A673 (cell line): ENCODE measurements at regions not wholly inside any gene's neighbourhood (a gene's known extent, or its start where the extent isn't known, plus 50 kb on each side); places are given as distances from the start of the nearest gene placed in this dataset.

Experiments used
- BruUV-seq: library from RNA; stranded (reverse); fragments of 400-500 nt; replicated peaks from 2 replicates; lab custom pipeline; 2021; lab: Mats Ljungman, UMichigan
- CTCF ChIA-PET: fragments of 300-600 bp; sonication (Branson Sonifier 250); formaldehyde crosslinking; loops from one replicate; lab custom pipeline; 2022; ENCODE audit warnings: antibody characterized with exemption; lab: Charles Lee
- POLR2A ChIA-PET: fragments of 300-600 bp; sonication (Branson Sonifier 250); formaldehyde crosslinking; loops from one replicate; lab custom pipeline; 2022; ENCODE audit warnings: antibody characterized with exemption; ENCODE audit not compliant: low non-redundant PET; lab: Charles Lee
- DNase-seq: peaks from one replicate; pipeline ENCODE4 v3.0.0-alpha.2; 2015; ENCODE audit warnings: low spot score
- H3K27ac ChIP-seq: fragments of 200-600 bp; sonication (generic); 2 replicates; pipeline ENCODE4 v1.5.1; 2016; ENCODE audit warnings: mixed run types, low read depth, mild to moderate bottlenecking, mixed read lengths, antibody characterized with exemption, low read length; ENCODE audit not compliant: poor library complexity, severe bottlenecking
- H3K27me3 ChIP-seq: fragments of 200-600 bp; sonication (generic); replicated peaks from 2 replicates; pipeline ENCODE4 v1.6.1; 2017; ENCODE audit warnings: mixed run types, low read depth, mild to moderate bottlenecking, mixed read lengths, antibody characterized with exemption, low read length; ENCODE audit not compliant: insufficient read depth, poor library complexity
- H3K36me3 ChIP-seq: fragments of 200-600 bp; sonication (generic); 2 replicates; pipeline ENCODE4 v1.6.1; 2016; ENCODE audit warnings: mixed run types, mild to moderate bottlenecking, mixed read lengths, antibody characterized with exemption, low read length; ENCODE audit not compliant: insufficient read depth, poor library complexity, severe bottlenecking
- H3K4me1 ChIP-seq: fragments of 200-600 bp; sonication (generic); 2 replicates; pipeline ENCODE4 v1.6.1; 2017; ENCODE audit warnings: mixed run types, mild to moderate bottlenecking, mixed read lengths, antibody characterized with exemption, low read length; ENCODE audit not compliant: insufficient read depth, poor library complexity, severe bottlenecking
- H3K4me3 ChIP-seq: fragments of 200-600 bp; sonication (generic); 2 replicates; pipeline ENCODE4 v1.5.1; 2016; ENCODE audit warnings: low read depth, mixed run types, mild to moderate bottlenecking, mixed read lengths, low read length; ENCODE audit not compliant: poor library complexity, severe bottlenecking
- H3K9me3 ChIP-seq: fragments of 200-600 bp; sonication (generic); 2 replicates; pipeline ENCODE4 v1.6.1; 2016; ENCODE audit warnings: mixed run types, low read depth, mild to moderate bottlenecking, mixed read lengths, antibody characterized with exemption, low read length; ENCODE audit not compliant: poor library complexity, severe bottlenecking
- CTCF ChIP-seq: fragments of 300-800, 200-600 bp; sonication (generic); conservative IDR thresholded peaks from 2 replicates; pipeline ENCODE4 v1.5.1; 2017; ENCODE audit warnings: low read depth, mild to moderate bottlenecking, antibody characterized with exemption, low read length, moderate library complexity, mixed read lengths
- EZH2 ChIP-seq: fragments of 200-600 bp; sonication (generic); IDR thresholded peaks from 2 replicates; pipeline ENCODE4 v1.6.1; 2017; ENCODE audit warnings: borderline replicate concordance, low read depth, mild to moderate bottlenecking, mixed read lengths, antibody characterized with exemption, low read length; ENCODE audit not compliant: poor library complexity, severe bottlenecking
- intact Hi-C: fragments of 100-400 bp; cut with micrococcal nuclease; formaldehyde crosslinking; loops from one replicate; pipeline ENCODE4 v1.10.0; 2022; ENCODE audit not compliant: unreplicated experiment

- no peak for DNase-seq
- intact Hi-C loops = no loop called here
- Histone ChIP-seq H3K27me3 (no peaks in the 10 kb centered on the region), H3K36me3 (no peaks in the 10 kb centered on the region), H3K9me3 (no peaks in the 10 kb centered on the region), H3K4me1 (no peaks in the 10 kb centered on the region), H3K4me3 (no peak overlapping the region), H3K27ac (no peak overlapping the region)
- POLR2A ChIA-PET = no interaction called here
- CTCF ChIA-PET = no interaction called here
- no TSS peak for BruUV-seq
- TF ChIP-seq CTCF (no peak), EZH2 (no peak)
Measured at GRCh38 chr6:130730600-130730999, 96.6 kb upstream of the SMLR1 start.

- Histone ChIP-seq H3K9me3 (no peaks in the 10 kb centered on the region), H3K27ac (no peak overlapping the region), H3K36me3 (no peaks in the 10 kb centered on the region), H3K27me3 (no peaks in the 10 kb centered on the region), H3K4me3 (no peak overlapping the region), H3K4me1 (no peaks in the 10 kb centered on the region)
- no TSS peak for BruUV-seq
- no peak for DNase-seq
- ChIA-PET POLR2A (no interaction called here), CTCF (no interaction called here)
- TF ChIP-seq CTCF (no peak), EZH2 (no peak)
- intact Hi-C loops = no loop called here
Measured at GRCh38 chr6:130734161-130734560, 93.0 kb upstream of the SMLR1 start.

- intact Hi-C loops = no loop called here
Measured at GRCh38 chr6:130740308-130740707, 86.9 kb upstream of the SMLR1 start.

More at GRCh38 chr6:130740308-130740707, 86.9 kb upstream of the SMLR1 start:
- no peak for DNase-seq
- CTCF ChIA-PET = no interaction called here
- no peaks in the 10 kb centered on the region for H3K36me3 ChIP-seq
- no peaks in the 10 kb centered on the region for H3K9me3 ChIP-seq
- H3K27ac ChIP-seq = no peak overlapping the region
- H3K4me3 ChIP-seq = no peak overlapping the region
- BruUV-seq = no TSS peak
- POLR2A ChIA-PET = no interaction called here
- TF ChIP-seq EZH2 (no peak), CTCF (no peak)
- H3K27me3 ChIP-seq = no peaks in the 10 kb centered on the region
- H3K4me1 ChIP-seq = peaks cover 4% of the 10 kb centered on the region
